Tibial nerve (tissue), 4 donors: ENCODE measurements at regions not wholly inside any gene's neighbourhood (a gene's known extent, or its start where the extent isn't known, plus 50 kb on each side); places are given as distances from the start of the nearest gene placed in this dataset.

Experiments
- EP300 ChIP-seq, 2 donors: sonication (generic); formaldehyde crosslinking; IDR thresholded peaks; one replicate each; pipeline ENCODE4 v1.6.1; 2017; ENCODE audit warnings: antibody characterized with exemption in 2 of 2, mild to moderate bottlenecking in 1 of 2
- POLR2A ChIP-seq, 2 donors: fragments of 450-650 bp; IDR thresholded peaks; one replicate each; pipeline ENCODE4 v1.6.1; 2017; ENCODE audit warnings: antibody characterized with exemption in 2 of 2, mild to moderate bottlenecking in 2 of 2, moderate library complexity in 2 of 2
- TF ChIP-seq, protein P1 (sequence below), 5 experiments: fragments of 200-600 bp in 3 of 5; fragments of 450-650 bp in 2 of 5; sonication (generic) in 3 of 5; IDR thresholded peaks; one replicate each; pipeline ENCODE4 v1.5.1; 2016 to 2019; ENCODE audit warnings: antibody characterized with exemption in 5 of 5, mild to moderate bottlenecking in 3 of 5, moderate library complexity in 2 of 5

DNA sequence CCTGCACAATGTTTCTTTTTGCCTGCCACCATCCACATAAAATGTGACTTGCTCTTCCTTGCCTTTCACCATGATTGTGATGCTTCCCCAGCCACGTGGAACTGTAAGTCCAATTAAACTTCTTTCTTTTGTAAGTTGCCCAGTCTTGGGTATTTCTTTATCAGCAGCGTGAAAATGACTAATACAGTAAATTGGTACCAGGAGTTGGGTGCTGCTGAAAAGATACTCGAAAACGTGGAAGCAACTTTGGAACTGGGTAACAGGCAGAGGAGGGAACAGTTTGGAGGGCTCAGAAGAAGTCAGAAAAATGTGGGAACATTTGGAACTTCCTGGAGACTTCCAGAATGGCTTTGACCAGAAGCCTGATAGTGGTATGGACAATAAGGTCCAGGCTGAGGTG, 425.3 kb downstream of the GPATCH2 start:
- no peak for TF ChIP-seq POLR2A (IDR thresholded peaks at IDR 0.05)
- TF ChIP-seq, protein P1, sequence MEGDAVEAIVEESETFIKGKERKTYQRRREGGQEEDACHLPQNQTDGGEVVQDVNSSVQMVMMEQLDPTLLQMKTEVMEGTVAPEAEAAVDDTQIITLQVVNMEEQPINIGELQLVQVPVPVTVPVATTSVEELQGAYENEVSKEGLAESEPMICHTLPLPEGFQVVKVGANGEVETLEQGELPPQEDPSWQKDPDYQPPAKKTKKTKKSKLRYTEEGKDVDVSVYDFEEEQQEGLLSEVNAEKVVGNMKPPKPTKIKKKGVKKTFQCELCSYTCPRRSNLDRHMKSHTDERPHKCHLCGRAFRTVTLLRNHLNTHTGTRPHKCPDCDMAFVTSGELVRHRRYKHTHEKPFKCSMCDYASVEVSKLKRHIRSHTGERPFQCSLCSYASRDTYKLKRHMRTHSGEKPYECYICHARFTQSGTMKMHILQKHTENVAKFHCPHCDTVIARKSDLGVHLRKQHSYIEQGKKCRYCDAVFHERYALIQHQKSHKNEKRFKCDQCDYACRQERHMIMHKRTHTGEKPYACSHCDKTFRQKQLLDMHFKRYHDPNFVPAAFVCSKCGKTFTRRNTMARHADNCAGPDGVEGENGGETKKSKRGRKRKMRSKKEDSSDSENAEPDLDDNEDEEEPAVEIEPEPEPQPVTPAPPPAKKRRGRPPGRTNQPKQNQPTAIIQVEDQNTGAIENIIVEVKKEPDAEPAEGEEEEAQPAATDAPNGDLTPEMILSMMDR (IDR thresholded peaks at IDR 0.05): no peak
- no peak for TF ChIP-seq EP300 (IDR thresholded peaks at IDR 0.05)
